ENCODE measurements at regions not wholly inside any gene's neighbourhood (a gene's known extent, or its start where the extent isn't known, plus 50 kb on each side); places are given as distances from the start of the nearest gene placed in this dataset.

DNA sequence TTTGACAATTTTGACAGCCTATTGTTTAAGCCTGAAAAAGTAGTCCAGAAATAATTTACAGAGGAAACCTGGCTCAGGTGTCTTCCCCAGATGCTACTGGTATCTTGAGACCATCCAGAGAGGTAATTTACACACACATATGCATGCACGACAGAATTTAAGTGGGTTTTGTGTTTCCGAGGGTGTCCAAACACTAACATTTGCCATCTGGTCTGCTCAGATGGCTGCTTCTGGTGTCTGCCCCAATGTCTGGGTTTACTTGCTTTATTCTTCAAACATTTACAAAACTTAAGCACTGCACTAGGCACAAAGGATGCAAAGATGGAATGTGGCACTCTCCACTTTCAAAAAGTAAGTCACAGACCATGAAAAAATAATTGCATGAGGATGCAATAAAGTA, 226.6 kb upstream of the EGLN3 start:
- peaks cover 37% of the 10 kb centered on the region for H3K4me1 Mint-ChIP-seq (ENCODE audit: unreplicated experiment)
- no peak overlapping the region for H3K27ac Mint-ChIP-seq
- DNase-seq (ENCODE audit: extremely low spot score, unreplicated experiment) = no peak
- peaks cover 5% of the 10 kb centered on the region for H3K27me3 Mint-ChIP-seq
- H3K9me3 Mint-ChIP-seq = no peaks in the 10 kb centered on the region
- no peaks in the 10 kb centered on the region for H3K36me3 Mint-ChIP-seq
- H3K4me3 Mint-ChIP-seq = no peak overlapping the region
- TF ChIP-seq CTCF (conservative IDR thresholded peaks at IDR 0.05) = no peak

DNA sequence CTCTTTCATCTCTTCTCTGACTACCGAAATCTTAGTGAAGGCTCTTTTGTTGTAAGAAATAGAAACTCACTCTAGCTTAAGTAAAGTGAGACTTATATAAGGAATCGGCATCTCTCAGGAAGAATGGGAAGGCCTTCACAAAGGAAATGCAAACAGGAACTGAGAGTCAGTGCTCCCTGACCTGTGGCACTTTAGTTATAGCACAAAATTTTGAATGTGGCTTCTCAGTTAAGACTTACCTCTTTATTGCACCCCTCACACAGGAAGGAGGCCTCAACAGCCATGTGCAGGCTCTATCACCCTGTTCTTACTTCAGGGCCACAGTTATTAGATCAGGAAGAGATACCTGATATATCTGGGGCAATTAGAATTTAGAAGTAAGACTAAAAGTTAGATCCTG, 224.7 kb upstream of the EGLN3 start:
- TF ChIP-seq CTCF (conservative IDR thresholded peaks at IDR 0.05) = no peak
- Mint-ChIP-seq H3K27me3 (peaks cover 6% of the 10 kb centered on the region), H3K9me3 (no peaks in the 10 kb centered on the region), H3K4me1 (ENCODE audit: unreplicated experiment) (peaks cover 34% of the 10 kb centered on the region), H3K4me3 (no peak overlapping the region), H3K36me3 (no peaks in the 10 kb centered on the region), H3K27ac (no peak overlapping the region)
- DNase-seq (ENCODE audit: extremely low spot score, unreplicated experiment) = no peak

DNA sequence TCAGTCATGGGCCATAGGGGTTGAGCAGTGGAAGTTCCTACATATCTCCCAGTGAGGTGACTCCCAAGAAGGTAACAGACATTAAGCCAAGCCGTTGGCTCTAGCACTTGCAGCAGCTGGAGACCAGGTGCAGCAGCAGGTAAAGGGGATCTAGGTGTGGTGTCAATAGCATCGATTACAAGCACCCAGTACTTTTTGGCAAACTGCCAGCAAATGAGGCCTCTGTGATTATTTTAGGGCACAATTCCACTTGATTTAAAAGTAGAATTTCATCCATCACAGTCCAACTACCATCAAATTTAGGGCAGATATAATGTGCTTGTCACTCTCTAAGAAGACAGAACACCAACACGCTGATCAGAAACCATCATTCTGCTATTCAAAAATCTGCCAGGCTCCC, 224.1 kb upstream of the EGLN3 start:
- H3K27me3 Mint-ChIP-seq = peaks cover 6% of the 10 kb centered on the region
- H3K9me3 Mint-ChIP-seq = no peaks in the 10 kb centered on the region
- TF ChIP-seq CTCF (conservative IDR thresholded peaks at IDR 0.05) = no peak
- no peak overlapping the region for H3K4me3 Mint-ChIP-seq
- peaks cover 28% of the 10 kb centered on the region for H3K4me1 Mint-ChIP-seq (ENCODE audit: unreplicated experiment)
- H3K36me3 Mint-ChIP-seq = no peaks in the 10 kb centered on the region
- no peak overlapping the region for H3K27ac Mint-ChIP-seq
- DNase-seq (ENCODE audit: extremely low spot score, unreplicated experiment) = no peak

GRCh38 chr14:34173916-34174315, 223.0 kb upstream of the EGLN3 start:
- Mint-ChIP-seq H3K36me3 (no peaks in the 10 kb centered on the region), H3K27ac (no peak overlapping the region), H3K27me3 (peaks cover 6% of the 10 kb centered on the region), H3K4me1 (ENCODE audit: unreplicated experiment) (peaks cover 19% of the 10 kb centered on the region), H3K4me3 (no peak overlapping the region), H3K9me3 (no peaks in the 10 kb centered on the region)
- DNase-seq (ENCODE audit: extremely low spot score, unreplicated experiment) = no peak
- no peak for TF ChIP-seq CTCF (conservative IDR thresholded peaks at IDR 0.05)

DNA sequence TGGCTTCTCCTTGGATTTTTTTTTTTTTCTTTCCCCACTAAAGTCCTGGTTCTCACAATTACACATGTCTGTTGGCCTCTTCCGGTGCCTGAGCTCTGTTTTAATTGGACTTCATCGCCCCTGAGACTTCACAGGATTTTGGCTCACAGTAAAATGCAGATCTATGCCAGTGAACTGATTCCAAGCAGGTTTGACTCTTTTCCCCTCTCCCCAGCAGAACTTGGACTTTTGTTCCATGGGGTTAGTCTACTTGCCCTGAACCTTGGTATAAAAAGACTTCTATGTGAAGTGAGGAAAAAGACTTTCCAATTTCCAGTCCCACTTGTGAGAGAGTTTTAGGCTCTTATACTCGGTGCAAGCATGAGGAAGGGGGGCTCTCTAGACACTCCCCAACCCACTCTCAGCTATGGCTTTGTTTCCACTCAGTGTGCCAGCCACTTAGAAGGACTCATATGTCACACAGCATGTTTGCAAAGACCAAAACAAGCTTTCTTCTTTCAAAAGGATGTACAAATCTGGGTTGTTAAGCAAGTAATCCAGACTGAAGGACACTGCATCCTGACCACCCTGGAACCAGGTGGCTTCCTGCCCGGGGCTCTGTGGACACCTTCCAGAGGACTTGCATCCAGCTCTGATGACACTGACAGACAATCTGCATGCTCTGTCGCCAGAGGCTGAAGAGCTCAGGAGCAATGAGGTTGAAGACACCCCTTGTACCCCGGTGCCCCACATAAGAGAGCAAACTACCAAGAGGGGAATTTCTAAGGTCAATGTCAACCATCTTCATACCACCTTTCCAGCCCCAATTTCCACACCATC, 221.9 kb upstream of the EGLN3 start:
- no peak for TF ChIP-seq CTCF (conservative IDR thresholded peaks at IDR 0.05)
- no peaks in the 10 kb centered on the region for H3K36me3 Mint-ChIP-seq
- H3K27ac Mint-ChIP-seq = no peak overlapping the region
- DNase-seq (ENCODE audit: extremely low spot score, unreplicated experiment) = no peak
- peaks cover 12% of the 10 kb centered on the region for H3K27me3 Mint-ChIP-seq
- no peaks in the 10 kb centered on the region for H3K9me3 Mint-ChIP-seq
- H3K4me1 Mint-ChIP-seq (ENCODE audit: unreplicated experiment) = peaks cover 11% of the 10 kb centered on the region
- H3K4me3 Mint-ChIP-seq = no peak overlapping the region

DNA sequence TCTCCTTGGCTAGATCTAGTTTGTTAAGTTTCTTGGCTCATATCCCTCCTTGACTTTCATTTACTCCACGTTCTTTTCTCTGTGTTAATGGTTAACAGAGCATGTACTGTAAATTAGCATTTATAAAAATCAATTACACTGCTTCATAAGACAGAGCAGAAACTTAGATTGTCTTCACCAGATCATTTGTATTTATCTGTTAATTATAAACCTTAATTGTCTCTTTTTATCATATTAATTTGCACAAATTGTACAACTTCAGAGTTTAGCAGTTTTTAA, 221.2 kb upstream of the EGLN3 start:
- no peak overlapping the region for H3K27ac Mint-ChIP-seq
- H3K36me3 Mint-ChIP-seq = no peaks in the 10 kb centered on the region
- H3K4me1 Mint-ChIP-seq (ENCODE audit: unreplicated experiment) = peaks cover 9% of the 10 kb centered on the region
- TF ChIP-seq CTCF (conservative IDR thresholded peaks at IDR 0.05) = no peak
- no peak for DNase-seq (ENCODE audit: extremely low spot score, unreplicated experiment)
- no peak overlapping the region for H3K4me3 Mint-ChIP-seq
- no peaks in the 10 kb centered on the region for H3K9me3 Mint-ChIP-seq
- H3K27me3 Mint-ChIP-seq = peaks cover 12% of the 10 kb centered on the region
